IMR-90 (cell line): ENCODE measurements at regions not wholly inside any gene's neighbourhood (a gene's known extent, or its start where the extent isn't known, plus 50 kb on each side); places are given as distances from the start of the nearest gene placed in this dataset.

Experiments used
- ATAC-seq: fragments of 200-7000 bp; cut with Tn5 transposase; 2 replicates; pipeline ENCODE4 v1.9.1; 2020; ENCODE audit warnings: low read depth, mild to moderate bottlenecking, moderate library complexity
- BruUV-seq: library from RNA; stranded (reverse); fragments of 400-500 nt; replicated peaks from 2 replicates; lab custom pipeline; 2021; lab: Mats Ljungman, UMichigan
- CTCF ChIA-PET: fragments of 300-600 bp; formaldehyde crosslinking; extraction: SDS; loops from one replicate; lab custom pipeline; 2021; ENCODE audit warnings: antibody characterized with exemption; lab: Yijun Ruan, JAX
- POLR2A ChIA-PET: fragments of 300-600 bp; sonication (Branson Sonifier 250); formaldehyde crosslinking; loops from one replicate; lab custom pipeline; 2022; ENCODE audit warnings: antibody characterized with exemption; ENCODE audit not compliant: unreplicated experiment; lab: Charles Lee
- DNase-seq: peaks from one replicate; pipeline ENCODE4 v3.0.0; 2013
- H2AFZ ChIP-seq: replicated peaks from 2 replicates; pipeline ENCODE3; 2013; ENCODE audit warnings: low read length, mild to moderate bottlenecking; ENCODE audit not compliant: poor library complexity
- H2AK5ac ChIP-seq: 2 replicates; pipeline ENCODE4 v1.6.1; 2013; ENCODE audit warnings: low read depth, low read length, inconsistent platforms
- H2AK9ac ChIP-seq: replicated peaks from 2 replicates; pipeline ENCODE3; 2013; ENCODE audit warnings: mild to moderate bottlenecking, low read depth, low read length, moderate library complexity; ENCODE audit not compliant: poor library complexity
- H2BK120ac ChIP-seq: 2 replicates; pipeline ENCODE4 v1.6.1; 2013; ENCODE audit warnings: low read depth, low read length, inconsistent platforms
- H2BK15ac ChIP-seq: 3 replicates; pipeline ENCODE4 v1.6.1; 2013; ENCODE audit warnings: low read depth, low read length, inconsistent platforms
- H2BK20ac ChIP-seq: 2 replicates; pipeline ENCODE4 v1.6.1; 2013; ENCODE audit warnings: low read depth, mild to moderate bottlenecking, inconsistent platforms, low read length, moderate library complexity
- H2BK5ac ChIP-seq: 2 replicates; pipeline ENCODE4 v1.6.1; 2013; ENCODE audit warnings: mild to moderate bottlenecking, low read depth, low read length, inconsistent platforms; ENCODE audit not compliant: poor library complexity, severe bottlenecking
- H3K14ac ChIP-seq: replicated peaks from 2 replicates; pipeline ENCODE4 v1.6.1; 2013; ENCODE audit warnings: low read depth, low read length, inconsistent platforms
- H3K18ac ChIP-seq: 2 replicates; pipeline ENCODE4 v1.6.1; 2013; ENCODE audit warnings: low read depth, low read length, control low read depth
- H3K23ac ChIP-seq: 2 replicates; pipeline ENCODE4 v1.6.1; 2013; ENCODE audit warnings: low read depth, low read length, inconsistent platforms
- H3K27ac ChIP-seq: 2 replicates; pipeline ENCODE4 v1.5.1; 2013; ENCODE audit warnings: mild to moderate bottlenecking, control low read depth, low read length; ENCODE audit not compliant: insufficient read depth
- H3K27me3 ChIP-seq: 2 replicates; pipeline ENCODE4 v1.6.1; 2013; ENCODE audit warnings: low read length; ENCODE audit not compliant: control insufficient read depth, insufficient read depth
- H3K36me3 ChIP-seq: 2 replicates; pipeline ENCODE4 v1.6.1; 2013; ENCODE audit warnings: low read length, mixed read lengths; ENCODE audit not compliant: control insufficient read depth, insufficient read depth
- H3K4ac ChIP-seq: 2 replicates; pipeline ENCODE4 v1.6.1; 2013; ENCODE audit warnings: low read depth, low read length, inconsistent platforms
- H3K4me1 ChIP-seq: 2 replicates; pipeline ENCODE4 v1.6.1; 2013; ENCODE audit warnings: low read length, mixed read lengths; ENCODE audit not compliant: control insufficient read depth, insufficient read depth
- H3K4me2 ChIP-seq: 2 replicates; pipeline ENCODE4 v1.6.1; 2013; ENCODE audit warnings: low read depth, mild to moderate bottlenecking, control low read depth, low read length, moderate library complexity
- H3K4me3 ChIP-seq: 2 replicates; pipeline ENCODE4 v1.5.1; 2013; ENCODE audit warnings: low read depth, mild to moderate bottlenecking, control low read depth, low read length, moderate library complexity; ENCODE audit not compliant: insufficient read depth
- H3K56ac ChIP-seq: 2 replicates; pipeline ENCODE4 v1.6.1; 2013; ENCODE audit warnings: low read length, inconsistent platforms; ENCODE audit not compliant: insufficient read depth; ENCODE audit errors: extremely low read depth
- H3K79me1 ChIP-seq, 2 experiments: 2 replicates each; pipeline ENCODE4 v1.6.1; 2013; ENCODE audit warnings: low read length in 2 of 2, inconsistent platforms in 1 of 2, low read depth in 1 of 2
- H3K9ac ChIP-seq: 2 replicates; pipeline ENCODE4 v1.6.1; 2013; ENCODE audit warnings: low read depth, low read length, control low read depth
- H3K9me1 ChIP-seq: 2 replicates; pipeline ENCODE4 v1.6.1; 2013; ENCODE audit warnings: low read length, inconsistent platforms; ENCODE audit not compliant: insufficient read depth
- H3K9me3 ChIP-seq: 2 replicates; pipeline ENCODE4 v1.6.1; 2013; ENCODE audit warnings: low read length; ENCODE audit not compliant: control insufficient read depth, insufficient read depth
- H4K20me1 ChIP-seq: 2 replicates; pipeline ENCODE4 v1.6.1; 2013; ENCODE audit warnings: low read length, inconsistent platforms; ENCODE audit not compliant: insufficient read depth
- H4K5ac ChIP-seq: 2 replicates; pipeline ENCODE4 v1.6.1; 2013; ENCODE audit warnings: mild to moderate bottlenecking, low read depth, low read length, control low read depth
- H4K8ac ChIP-seq, 2 experiments: 2 replicates each; pipeline ENCODE4 v1.6.1; 2013; ENCODE audit warnings: low read depth in 2 of 2, low read length in 2 of 2, control low read depth in 1 of 2, inconsistent platforms in 1 of 2
- H4K91ac ChIP-seq: 2 replicates; pipeline ENCODE4 v1.6.1; 2013; ENCODE audit warnings: low read depth, low read length, inconsistent platforms; ENCODE audit not compliant: insufficient read depth
- BHLHE40 ChIP-seq: fragments of 150-350 bp; IDR thresholded peaks from 2 replicates; pipeline ENCODE4 v1.6.1; 2016; ENCODE audit warnings: mild to moderate bottlenecking, low read depth, low read length
- CHD1 ChIP-seq: IDR thresholded peaks from 2 replicates; pipeline ENCODE4 v1.6.1; 2012; ENCODE audit warnings: low read depth, low read length, improper control_type of control experiment
- MXI1 ChIP-seq: IDR thresholded peaks from 2 replicates; pipeline ENCODE4 v1.6.1; 2012; ENCODE audit warnings: low read depth, mild to moderate bottlenecking, low read length, moderate library complexity, borderline replicate concordance
- POLR2A ChIP-seq: IDR thresholded peaks from 2 replicates; pipeline ENCODE4 v1.6.1; 2012; ENCODE audit warnings: mild to moderate bottlenecking, low read depth, low read length
- dilution Hi-C: fragments of 300-500 bp; cut with HindIII; formaldehyde crosslinking; loops from one replicate; pipeline ENCODE4 v1.14.3; 2018; ENCODE audit warnings: low sequenced_read_pairs; ENCODE audit not compliant: unreplicated experiment
- in situ Hi-C: fragments of 300-500 bp; cut with MboI; formaldehyde crosslinking; loops from 3 replicates; pipeline ENCODE4 v1.14.3; 2019; ENCODE audit warnings: low sequenced_read_pairs, inconsistent platforms, mixed read lengths
- intact Hi-C: fragments of 100-400 bp; cut with micrococcal nuclease; formaldehyde crosslinking; loops from 2 replicates; pipeline ENCODE4 v1.10.0; 2022

- H2BK120ac ChIP-seq: no peak overlapping the region
- H3K4me2 ChIP-seq: no peak overlapping the region
- H4K8ac ChIP-seq: no peak overlapping the region
- no peak overlapping the region for H3K4ac ChIP-seq
- H3K4me3 ChIP-seq: no peak overlapping the region
- H3K14ac ChIP-seq: no peak overlapping the region
- H3K9ac ChIP-seq: no peak overlapping the region
- BruUV-seq: no TSS peak
- no peak overlapping the region for H4K5ac ChIP-seq
- H2AK5ac ChIP-seq: no peak overlapping the region
- H2BK15ac ChIP-seq: no peak overlapping the region
- H2BK20ac ChIP-seq: no peak overlapping the region
- no peak overlapping the region for H2AK9ac ChIP-seq
- intact Hi-C loops (no loop called here), in situ Hi-C loops (no loop called here), dilution Hi-C loops (no loop called here)
- no peak overlapping the region for H3K27ac ChIP-seq
- ATAC-seq (no peak), DNase-seq (no peak)
- no peaks in the 10 kb centered on the region for H3K36me3 ChIP-seq
- no peak overlapping the region for H2BK5ac ChIP-seq
- H3K9me1 ChIP-seq: no peaks in the 10 kb centered on the region
- no peaks in the 10 kb centered on the region for H4K20me1 ChIP-seq
- H3K56ac ChIP-seq: no peak overlapping the region
- no peak overlapping the region for H3K18ac ChIP-seq
- no peak overlapping the region for H3K23ac ChIP-seq
- no peak overlapping the region for H4K91ac ChIP-seq
- no peak overlapping the region for H2AFZ ChIP-seq
- H3K79me1 ChIP-seq: no peaks in the 10 kb centered on the region
- no peaks in the 10 kb centered on the region for H3K4me1 ChIP-seq
- H3K27me3 ChIP-seq: no peaks in the 10 kb centered on the region
- no peak for TF ChIP-seq BHLHE40
- no peak for TF ChIP-seq CHD1
- no peak for TF ChIP-seq MXI1
- no peak for TF ChIP-seq POLR2A
- H3K9me3 ChIP-seq: no peaks in the 10 kb centered on the region
- ChIA-PET CTCF (no interaction called here), POLR2A (no interaction called here)
Measured at GRCh38 chr1:70542030-70542429, 131.0 kb downstream of the CTH start.
